ENCODE measurements at regions not wholly inside any gene's neighbourhood (a gene's known extent, or its start where the extent isn't known, plus 50 kb on each side); places are given as distances from the start of the nearest gene placed in this dataset.

GRCh38 chr10:128907155-128907941 lies 559.7 kb upstream of the MGMT start:
- no peaks in the 10 kb centered on the region for H3K36me3 ChIP-seq (ENCODE audit: control insufficient read depth, insufficient read depth, low read length)
- H3K9me3 ChIP-seq (ENCODE audit: control insufficient read depth, low read length) = no peaks in the 10 kb centered on the region
- DNase-seq = no peak
- no peaks in the 10 kb centered on the region for H3K27me3 ChIP-seq (replicated peaks; ENCODE audit: control insufficient read depth, insufficient read depth, low read length, poor library complexity, severe bottlenecking)
- H3K4me1 ChIP-seq (ENCODE audit: control insufficient read depth, insufficient read depth, low read length, poor library complexity, severe bottlenecking) = no peaks in the 10 kb centered on the region
- no peak overlapping the region for H3K27ac ChIP-seq (ENCODE audit: insufficient read depth, low read length, poor library complexity, severe bottlenecking)
- no peak overlapping the region for H3K4me3 ChIP-seq (ENCODE audit: insufficient read depth, low read depth, low read length, poor library complexity, severe bottlenecking)

GRCh38 chr10:128908099-128908498 lies 558.9 kb upstream of the MGMT start:
- Histone ChIP-seq H3K9me3 (ENCODE audit: control insufficient read depth, low read length) (no peaks in the 10 kb centered on the region), H3K27ac (ENCODE audit: insufficient read depth, low read length, poor library complexity, severe bottlenecking) (no peak overlapping the region), H3K4me3 (ENCODE audit: insufficient read depth, low read depth, low read length, poor library complexity, severe bottlenecking) (no peak overlapping the region), H3K4me1 (ENCODE audit: control insufficient read depth, insufficient read depth, low read length, poor library complexity, severe bottlenecking) (no peaks in the 10 kb centered on the region), H3K36me3 (ENCODE audit: control insufficient read depth, insufficient read depth, low read length) (no peaks in the 10 kb centered on the region), H3K27me3 (replicated peaks; ENCODE audit: control insufficient read depth, insufficient read depth, low read length, poor library complexity, severe bottlenecking) (no peaks in the 10 kb centered on the region)
- no peak for DNase-seq

- no peaks in the 10 kb centered on the region for H3K9me3 ChIP-seq (ENCODE audit: control insufficient read depth, low read length)
- H3K4me1 ChIP-seq (ENCODE audit: control insufficient read depth, insufficient read depth, low read length, poor library complexity, severe bottlenecking) = no peaks in the 10 kb centered on the region
- no peak for DNase-seq
- no peaks in the 10 kb centered on the region for H3K36me3 ChIP-seq (ENCODE audit: control insufficient read depth, insufficient read depth, low read length)
- no peak overlapping the region for H3K27ac ChIP-seq (ENCODE audit: insufficient read depth, low read length, poor library complexity, severe bottlenecking)
- no peaks in the 10 kb centered on the region for H3K27me3 ChIP-seq (replicated peaks; ENCODE audit: control insufficient read depth, insufficient read depth, low read length, poor library complexity, severe bottlenecking)
- H3K4me3 ChIP-seq (ENCODE audit: insufficient read depth, low read depth, low read length, poor library complexity, severe bottlenecking) = no peak overlapping the region
Observed at GRCh38 chr10:128908499-128908898, 558.5 kb upstream of the MGMT start.

- no peak overlapping the region for H3K27ac ChIP-seq (ENCODE audit: insufficient read depth, low read length, poor library complexity, severe bottlenecking)
- H3K9me3 ChIP-seq (ENCODE audit: control insufficient read depth, low read length) = no peaks in the 10 kb centered on the region
- no peaks in the 10 kb centered on the region for H3K36me3 ChIP-seq (ENCODE audit: control insufficient read depth, insufficient read depth, low read length)
- no peak for DNase-seq
- H3K4me1 ChIP-seq (ENCODE audit: control insufficient read depth, insufficient read depth, low read length, poor library complexity, severe bottlenecking) = no peaks in the 10 kb centered on the region
- H3K27me3 ChIP-seq (replicated peaks; ENCODE audit: control insufficient read depth, insufficient read depth, low read length, poor library complexity, severe bottlenecking) = no peaks in the 10 kb centered on the region
- H3K4me3 ChIP-seq (ENCODE audit: insufficient read depth, low read depth, low read length, poor library complexity, severe bottlenecking) = no peak overlapping the region
Observed at GRCh38 chr10:128912568-128913311, 554.3 kb upstream of the MGMT start.

GRCh38 chr10:128914681-128915080 lies 552.4 kb upstream of the MGMT start:
- H3K36me3 ChIP-seq (ENCODE audit: control insufficient read depth, insufficient read depth, low read length) = no peaks in the 10 kb centered on the region
- H3K4me1 ChIP-seq (ENCODE audit: control insufficient read depth, insufficient read depth, low read length, poor library complexity, severe bottlenecking) = no peaks in the 10 kb centered on the region
- H3K27ac ChIP-seq (ENCODE audit: insufficient read depth, low read length, poor library complexity, severe bottlenecking) = no peak overlapping the region
- H3K4me3 ChIP-seq (ENCODE audit: insufficient read depth, low read depth, low read length, poor library complexity, severe bottlenecking) = no peak overlapping the region
- no peak for DNase-seq
- no peaks in the 10 kb centered on the region for H3K9me3 ChIP-seq (ENCODE audit: control insufficient read depth, low read length)
- H3K27me3 ChIP-seq (replicated peaks; ENCODE audit: control insufficient read depth, insufficient read depth, low read length, poor library complexity, severe bottlenecking) = no peaks in the 10 kb centered on the region

- Histone ChIP-seq H3K27me3 (replicated peaks; ENCODE audit: control insufficient read depth, insufficient read depth, low read length, poor library complexity, severe bottlenecking) (no peaks in the 10 kb centered on the region), H3K36me3 (ENCODE audit: control insufficient read depth, insufficient read depth, low read length) (no peaks in the 10 kb centered on the region), H3K9me3 (ENCODE audit: control insufficient read depth, low read length) (no peaks in the 10 kb centered on the region), H3K4me1 (ENCODE audit: control insufficient read depth, insufficient read depth, low read length, poor library complexity, severe bottlenecking) (no peaks in the 10 kb centered on the region), H3K4me3 (ENCODE audit: insufficient read depth, low read depth, low read length, poor library complexity, severe bottlenecking) (no peak overlapping the region), H3K27ac (ENCODE audit: insufficient read depth, low read length, poor library complexity, severe bottlenecking) (no peak overlapping the region)
- DNase-seq = no peak
Observed at GRCh38 chr10:128915630-128916029, 551.4 kb upstream of the MGMT start.

GRCh38 chr10:128916383-128916782 lies 550.7 kb upstream of the MGMT start:
- no peak for DNase-seq
- Histone ChIP-seq H3K9me3 (ENCODE audit: control insufficient read depth, low read length) (no peaks in the 10 kb centered on the region), H3K27ac (ENCODE audit: insufficient read depth, low read length, poor library complexity, severe bottlenecking) (no peak overlapping the region), H3K4me3 (ENCODE audit: insufficient read depth, low read depth, low read length, poor library complexity, severe bottlenecking) (no peak overlapping the region), H3K4me1 (ENCODE audit: control insufficient read depth, insufficient read depth, low read length, poor library complexity, severe bottlenecking) (no peaks in the 10 kb centered on the region), H3K36me3 (ENCODE audit: control insufficient read depth, insufficient read depth, low read length) (no peaks in the 10 kb centered on the region), H3K27me3 (replicated peaks; ENCODE audit: control insufficient read depth, insufficient read depth, low read length, poor library complexity, severe bottlenecking) (no peaks in the 10 kb centered on the region)

- H3K9me3 ChIP-seq (ENCODE audit: control insufficient read depth, low read length) = no peaks in the 10 kb centered on the region
- H3K4me3 ChIP-seq (ENCODE audit: insufficient read depth, low read depth, low read length, poor library complexity, severe bottlenecking) = no peak overlapping the region
- H3K27ac ChIP-seq (ENCODE audit: insufficient read depth, low read length, poor library complexity, severe bottlenecking) = no peak overlapping the region
- no peaks in the 10 kb centered on the region for H3K27me3 ChIP-seq (replicated peaks; ENCODE audit: control insufficient read depth, insufficient read depth, low read length, poor library complexity, severe bottlenecking)
- H3K36me3 ChIP-seq (ENCODE audit: control insufficient read depth, insufficient read depth, low read length) = no peaks in the 10 kb centered on the region
- no peak for DNase-seq
- no peaks in the 10 kb centered on the region for H3K4me1 ChIP-seq (ENCODE audit: control insufficient read depth, insufficient read depth, low read length, poor library complexity, severe bottlenecking)
Observed at GRCh38 chr10:128921389-128922022, 545.5 kb upstream of the MGMT start.

- Histone ChIP-seq H3K27ac (ENCODE audit: insufficient read depth, low read length, poor library complexity, severe bottlenecking) (no peak overlapping the region), H3K27me3 (replicated peaks; ENCODE audit: control insufficient read depth, insufficient read depth, low read length, poor library complexity, severe bottlenecking) (no peaks in the 10 kb centered on the region), H3K4me3 (ENCODE audit: insufficient read depth, low read depth, low read length, poor library complexity, severe bottlenecking) (no peak overlapping the region), H3K36me3 (ENCODE audit: control insufficient read depth, insufficient read depth, low read length) (no peaks in the 10 kb centered on the region), H3K4me1 (ENCODE audit: control insufficient read depth, insufficient read depth, low read length, poor library complexity, severe bottlenecking) (no peaks in the 10 kb centered on the region), H3K9me3 (ENCODE audit: control insufficient read depth, low read length) (no peaks in the 10 kb centered on the region)
- no peak for DNase-seq
Observed at GRCh38 chr10:128922172-128922571, 544.9 kb upstream of the MGMT start.

- no peaks in the 10 kb centered on the region for H3K9me3 ChIP-seq (ENCODE audit: control insufficient read depth, low read length)
- H3K4me3 ChIP-seq (ENCODE audit: insufficient read depth, low read depth, low read length, poor library complexity, severe bottlenecking) = no peak overlapping the region
- H3K27me3 ChIP-seq (replicated peaks; ENCODE audit: control insufficient read depth, insufficient read depth, low read length, poor library complexity, severe bottlenecking) = no peaks in the 10 kb centered on the region
- DNase-seq = no peak
- no peaks in the 10 kb centered on the region for H3K4me1 ChIP-seq (ENCODE audit: control insufficient read depth, insufficient read depth, low read length, poor library complexity, severe bottlenecking)
- H3K27ac ChIP-seq (ENCODE audit: insufficient read depth, low read length, poor library complexity, severe bottlenecking) = no peak overlapping the region
- H3K36me3 ChIP-seq (ENCODE audit: control insufficient read depth, insufficient read depth, low read length) = no peaks in the 10 kb centered on the region
Observed at GRCh38 chr10:128922619-128923196, 544.3 kb upstream of the MGMT start.
